WTC11 (cell line): ENCODE measurements at regions not wholly inside any gene's neighbourhood (a gene's known extent, or its start where the extent isn't known, plus 50 kb on each side); places are given as distances from the start of the nearest gene placed in this dataset.

ENCODE experiments used
- ELF4 ChIP-seq: sonication (generic); formaldehyde crosslinking; IDR thresholded peaks from 2 replicates; pipeline ENCODE4 v1.8.1; 2022; ENCODE audit warnings: low read depth, mild to moderate bottlenecking, moderate library complexity, missing genetic modification reagents
- ESRRA ChIP-seq: sonication (generic); formaldehyde crosslinking; IDR thresholded peaks from 2 replicates; pipeline ENCODE4 v1.8.1; 2022; ENCODE audit warnings: mild to moderate bottlenecking, missing genetic modification reagents, borderline replicate concordance
- HMGA2 ChIP-seq: fragments of 250-450 bp; sonication (Bioruptor Pico); IDR thresholded peaks from 2 replicates; pipeline ENCODE4 v1.4.0; 2021; ENCODE audit warnings: mild to moderate bottlenecking, moderate library complexity
- NR3C1 ChIP-seq: sonication (generic); formaldehyde crosslinking; conservative IDR thresholded peaks from 2 replicates; pipeline ENCODE4 v1.8.1; 2023; ENCODE audit warnings: low read depth, mild to moderate bottlenecking, missing genetic modification reagents
- ZBTB21 ChIP-seq: sonication (generic); formaldehyde crosslinking; IDR thresholded peaks from 2 replicates; pipeline ENCODE4 v1.8.1; 2023; ENCODE audit warnings: mild to moderate bottlenecking, missing genetic modification reagents, borderline replicate concordance
- ZNF121 ChIP-seq: sonication (generic); formaldehyde crosslinking; IDR thresholded peaks from 2 replicates; pipeline ENCODE4 v1.8.0; 2023; ENCODE audit warnings: missing genetic modification reagents
- ZNF423 ChIP-seq: fragments of 250-450 bp; sonication (Bioruptor Pico); IDR thresholded peaks from 2 replicates; pipeline ENCODE4 v2.1.2; 2022; ENCODE audit warnings: mild to moderate bottlenecking, moderate library complexity
- TF ChIP-seq, protein P1 (sequence below): fragments of 200-600 bp; IDR thresholded peaks from 2 replicates; pipeline ENCODE4 v1.8.0; 2022; ENCODE audit warnings: antibody characterized with exemption
- TF ChIP-seq, protein P2 (sequence below): sonication (generic); formaldehyde crosslinking; IDR thresholded peaks from 2 replicates; pipeline ENCODE4 v1.8.0; 2022; ENCODE audit warnings: mild to moderate bottlenecking, missing genetic modification reagents
- TF ChIP-seq, protein P3 (sequence below): sonication (generic); formaldehyde crosslinking; IDR thresholded peaks from 2 replicates; pipeline ENCODE4 v1.8.0; 2022; ENCODE audit warnings: mild to moderate bottlenecking, missing genetic modification reagents
- TF ChIP-seq, protein P4 (sequence below): sonication (generic); formaldehyde crosslinking; conservative IDR thresholded peaks from 2 replicates; pipeline ENCODE4 v1.8.1; 2023; ENCODE audit warnings: mild to moderate bottlenecking, low read depth, missing genetic modification reagents, moderate library complexity
- TF ChIP-seq, protein P5 (sequence below): sonication (generic); formaldehyde crosslinking; IDR thresholded peaks from 2 replicates; pipeline ENCODE4 v1.8.1; 2023; ENCODE audit warnings: mild to moderate bottlenecking, missing genetic modification reagents
- TF ChIP-seq, protein P6 (sequence below): sonication (generic); formaldehyde crosslinking; IDR thresholded peaks from 2 replicates; pipeline ENCODE4 v1.8.1; 2023; ENCODE audit warnings: mild to moderate bottlenecking, missing genetic modification reagents, moderate library complexity
- TF ChIP-seq, protein P7 (sequence below): sonication (generic); formaldehyde crosslinking; IDR thresholded peaks from 2 replicates; pipeline ENCODE4 v1.8.0; 2023; ENCODE audit warnings: missing genetic modification reagents

DNA sequence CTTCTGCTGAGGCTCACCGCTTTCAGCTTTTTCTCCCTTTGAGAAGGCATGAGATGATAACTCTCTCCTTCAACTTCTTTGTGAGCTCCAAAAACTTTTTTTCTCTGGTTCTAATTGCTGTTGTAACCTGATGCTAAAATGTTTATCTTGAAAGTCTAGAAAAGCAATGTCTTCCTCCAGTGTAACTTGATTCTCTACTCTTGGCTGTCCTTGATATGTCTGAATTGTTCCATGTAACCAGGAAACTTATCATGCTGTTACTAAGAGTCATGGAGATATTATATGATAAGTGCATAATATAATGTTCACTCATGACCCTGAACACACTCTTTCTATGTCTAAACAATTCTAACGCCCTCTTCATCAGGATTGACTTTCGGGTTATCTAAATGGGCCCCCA lies 128.0 kb upstream of the ABCA1 start:
- TF ChIP-seq, protein P1, sequence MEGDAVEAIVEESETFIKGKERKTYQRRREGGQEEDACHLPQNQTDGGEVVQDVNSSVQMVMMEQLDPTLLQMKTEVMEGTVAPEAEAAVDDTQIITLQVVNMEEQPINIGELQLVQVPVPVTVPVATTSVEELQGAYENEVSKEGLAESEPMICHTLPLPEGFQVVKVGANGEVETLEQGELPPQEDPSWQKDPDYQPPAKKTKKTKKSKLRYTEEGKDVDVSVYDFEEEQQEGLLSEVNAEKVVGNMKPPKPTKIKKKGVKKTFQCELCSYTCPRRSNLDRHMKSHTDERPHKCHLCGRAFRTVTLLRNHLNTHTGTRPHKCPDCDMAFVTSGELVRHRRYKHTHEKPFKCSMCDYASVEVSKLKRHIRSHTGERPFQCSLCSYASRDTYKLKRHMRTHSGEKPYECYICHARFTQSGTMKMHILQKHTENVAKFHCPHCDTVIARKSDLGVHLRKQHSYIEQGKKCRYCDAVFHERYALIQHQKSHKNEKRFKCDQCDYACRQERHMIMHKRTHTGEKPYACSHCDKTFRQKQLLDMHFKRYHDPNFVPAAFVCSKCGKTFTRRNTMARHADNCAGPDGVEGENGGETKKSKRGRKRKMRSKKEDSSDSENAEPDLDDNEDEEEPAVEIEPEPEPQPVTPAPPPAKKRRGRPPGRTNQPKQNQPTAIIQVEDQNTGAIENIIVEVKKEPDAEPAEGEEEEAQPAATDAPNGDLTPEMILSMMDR: no peak
- TF ChIP-seq HMGA2 (CRISPR knock-in tag) (no peak), ZNF121 (CRISPR knock-in tag) (no peak), NR3C1 (no peak), ZNF423 (CRISPR knock-in tag) (no peak), ELF4 (no peak), ZBTB21 (CRISPR knock-in tag) (no peak), ESRRA (no peak)
- TF ChIP-seq, protein P2, sequence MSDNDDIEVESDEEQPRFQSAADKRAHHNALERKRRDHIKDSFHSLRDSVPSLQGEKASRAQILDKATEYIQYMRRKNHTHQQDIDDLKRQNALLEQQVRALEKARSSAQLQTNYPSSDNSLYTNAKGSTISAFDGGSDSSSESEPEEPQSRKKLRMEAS (CRISPR knock-in tag): no peak
- TF ChIP-seq, protein P3, sequence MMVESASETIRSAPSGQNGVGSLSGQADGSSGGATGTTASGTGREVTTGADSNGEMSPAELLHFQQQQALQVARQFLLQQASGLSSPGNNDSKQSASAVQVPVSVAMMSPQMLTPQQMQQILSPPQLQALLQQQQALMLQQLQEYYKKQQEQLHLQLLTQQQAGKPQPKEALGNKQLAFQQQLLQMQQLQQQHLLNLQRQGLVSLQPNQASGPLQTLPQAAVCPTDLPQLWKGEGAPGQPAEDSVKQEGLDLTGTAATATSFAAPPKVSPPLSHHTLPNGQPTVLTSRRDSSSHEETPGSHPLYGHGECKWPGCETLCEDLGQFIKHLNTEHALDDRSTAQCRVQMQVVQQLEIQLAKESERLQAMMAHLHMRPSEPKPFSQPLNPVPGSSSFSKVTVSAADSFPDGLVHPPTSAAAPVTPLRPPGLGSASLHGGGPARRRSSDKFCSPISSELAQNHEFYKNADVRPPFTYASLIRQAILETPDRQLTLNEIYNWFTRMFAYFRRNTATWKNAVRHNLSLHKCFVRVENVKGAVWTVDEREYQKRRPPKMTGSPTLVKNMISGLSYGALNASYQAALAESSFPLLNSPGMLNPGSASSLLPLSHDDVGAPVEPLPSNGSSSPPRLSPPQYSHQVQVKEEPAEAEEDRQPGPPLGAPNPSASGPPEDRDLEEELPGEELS (CRISPR knock-in tag): no peak
- TF ChIP-seq, protein P4, sequence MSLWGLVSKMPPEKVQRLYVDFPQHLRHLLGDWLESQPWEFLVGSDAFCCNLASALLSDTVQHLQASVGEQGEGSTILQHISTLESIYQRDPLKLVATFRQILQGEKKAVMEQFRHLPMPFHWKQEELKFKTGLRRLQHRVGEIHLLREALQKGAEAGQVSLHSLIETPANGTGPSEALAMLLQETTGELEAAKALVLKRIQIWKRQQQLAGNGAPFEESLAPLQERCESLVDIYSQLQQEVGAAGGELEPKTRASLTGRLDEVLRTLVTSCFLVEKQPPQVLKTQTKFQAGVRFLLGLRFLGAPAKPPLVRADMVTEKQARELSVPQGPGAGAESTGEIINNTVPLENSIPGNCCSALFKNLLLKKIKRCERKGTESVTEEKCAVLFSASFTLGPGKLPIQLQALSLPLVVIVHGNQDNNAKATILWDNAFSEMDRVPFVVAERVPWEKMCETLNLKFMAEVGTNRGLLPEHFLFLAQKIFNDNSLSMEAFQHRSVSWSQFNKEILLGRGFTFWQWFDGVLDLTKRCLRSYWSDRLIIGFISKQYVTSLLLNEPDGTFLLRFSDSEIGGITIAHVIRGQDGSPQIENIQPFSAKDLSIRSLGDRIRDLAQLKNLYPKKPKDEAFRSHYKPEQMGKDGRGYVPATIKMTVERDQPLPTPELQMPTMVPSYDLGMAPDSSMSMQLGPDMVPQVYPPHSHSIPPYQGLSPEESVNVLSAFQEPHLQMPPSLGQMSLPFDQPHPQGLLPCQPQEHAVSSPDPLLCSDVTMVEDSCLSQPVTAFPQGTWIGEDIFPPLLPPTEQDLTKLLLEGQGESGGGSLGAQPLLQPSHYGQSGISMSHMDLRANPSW (CRISPR knock-in tag): no peak
- TF ChIP-seq, protein P5, sequence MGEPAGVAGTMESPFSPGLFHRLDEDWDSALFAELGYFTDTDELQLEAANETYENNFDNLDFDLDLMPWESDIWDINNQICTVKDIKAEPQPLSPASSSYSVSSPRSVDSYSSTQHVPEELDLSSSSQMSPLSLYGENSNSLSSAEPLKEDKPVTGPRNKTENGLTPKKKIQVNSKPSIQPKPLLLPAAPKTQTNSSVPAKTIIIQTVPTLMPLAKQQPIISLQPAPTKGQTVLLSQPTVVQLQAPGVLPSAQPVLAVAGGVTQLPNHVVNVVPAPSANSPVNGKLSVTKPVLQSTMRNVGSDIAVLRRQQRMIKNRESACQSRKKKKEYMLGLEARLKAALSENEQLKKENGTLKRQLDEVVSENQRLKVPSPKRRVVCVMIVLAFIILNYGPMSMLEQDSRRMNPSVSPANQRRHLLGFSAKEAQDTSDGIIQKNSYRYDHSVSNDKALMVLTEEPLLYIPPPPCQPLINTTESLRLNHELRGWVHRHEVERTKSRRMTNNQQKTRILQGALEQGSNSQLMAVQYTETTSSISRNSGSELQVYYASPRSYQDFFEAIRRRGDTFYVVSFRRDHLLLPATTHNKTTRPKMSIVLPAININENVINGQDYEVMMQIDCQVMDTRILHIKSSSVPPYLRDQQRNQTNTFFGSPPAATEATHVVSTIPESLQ (CRISPR knock-in tag): no peak
- TF ChIP-seq, protein P6, sequence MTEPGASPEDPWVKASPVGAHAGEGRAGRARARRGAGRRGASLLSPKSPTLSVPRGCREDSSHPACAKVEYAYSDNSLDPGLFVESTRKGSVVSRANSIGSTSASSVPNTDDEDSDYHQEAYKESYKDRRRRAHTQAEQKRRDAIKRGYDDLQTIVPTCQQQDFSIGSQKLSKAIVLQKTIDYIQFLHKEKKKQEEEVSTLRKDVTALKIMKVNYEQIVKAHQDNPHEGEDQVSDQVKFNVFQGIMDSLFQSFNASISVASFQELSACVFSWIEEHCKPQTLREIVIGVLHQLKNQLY (CRISPR knock-in tag): no peak
- TF ChIP-seq, protein P7, sequence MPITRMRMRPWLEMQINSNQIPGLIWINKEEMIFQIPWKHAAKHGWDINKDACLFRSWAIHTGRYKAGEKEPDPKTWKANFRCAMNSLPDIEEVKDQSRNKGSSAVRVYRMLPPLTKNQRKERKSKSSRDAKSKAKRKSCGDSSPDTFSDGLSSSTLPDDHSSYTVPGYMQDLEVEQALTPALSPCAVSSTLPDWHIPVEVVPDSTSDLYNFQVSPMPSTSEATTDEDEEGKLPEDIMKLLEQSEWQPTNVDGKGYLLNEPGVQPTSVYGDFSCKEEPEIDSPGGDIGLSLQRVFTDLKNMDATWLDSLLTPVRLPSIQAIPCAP (CRISPR knock-in tag): no peak
